ENCODE measurements at regions not wholly inside any gene's neighbourhood (a gene's known extent, or its start where the extent isn't known, plus 50 kb on each side); places are given as distances from the start of the nearest gene placed in this dataset.

DNA sequence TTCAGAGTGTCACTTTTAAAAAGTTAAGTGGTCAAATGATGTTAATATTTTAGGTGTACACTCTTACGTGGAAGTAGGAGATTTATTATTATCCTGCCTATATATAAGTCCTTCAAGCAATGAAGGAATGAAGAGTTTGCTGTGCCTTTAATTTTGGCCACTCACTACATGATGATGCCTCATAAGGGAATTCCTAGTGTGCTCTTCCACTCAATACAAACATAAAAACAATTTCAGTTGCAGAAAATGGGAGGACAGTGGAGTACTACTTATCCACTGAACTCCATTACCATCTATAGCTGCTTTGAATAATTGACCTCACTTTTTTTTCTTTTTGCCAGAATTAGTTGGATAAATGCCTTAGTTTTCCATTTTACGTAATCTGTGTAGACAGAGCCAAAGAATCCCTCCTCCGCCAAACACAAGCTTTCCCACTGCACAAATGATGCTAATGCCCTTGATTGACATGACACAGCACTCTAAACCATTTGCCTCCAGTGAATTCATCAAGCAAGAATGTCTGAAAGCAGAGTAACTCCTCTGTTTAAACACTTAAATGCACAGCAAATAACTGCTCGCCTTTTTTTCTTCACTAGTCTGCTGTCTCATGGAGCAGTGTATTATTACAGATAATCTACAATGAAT is 751.1 kb upstream of the FANCL start:
- TF ChIP-seq ARNTL (CRISPR knock-in tag; IDR thresholded peaks at IDR 0.05; ENCODE audit: borderline replicate concordance, low read depth) (no peak), ISL1 (CRISPR knock-in tag; IDR thresholded peaks at IDR 0.05) (peak; percentile 97), ZFP30 (CRISPR knock-in tag; IDR thresholded peaks at IDR 0.05) (no peak), ZFP3 (CRISPR knock-in tag; IDR thresholded peaks at IDR 0.05) (peak; percentile 24; the same call in 1 of the 2 replicates), SNAI2 (CRISPR knock-in tag; IDR thresholded peaks at IDR 0.05) (peak; percentile 8; the same call in 1 of the 2 replicates), GLIS3 (CRISPR knock-in tag; IDR thresholded peaks at IDR 0.05) (no peak), ZNF70 (CRISPR knock-in tag; IDR thresholded peaks at IDR 0.05) (no peak)
- TF ChIP-seq, protein P1, sequence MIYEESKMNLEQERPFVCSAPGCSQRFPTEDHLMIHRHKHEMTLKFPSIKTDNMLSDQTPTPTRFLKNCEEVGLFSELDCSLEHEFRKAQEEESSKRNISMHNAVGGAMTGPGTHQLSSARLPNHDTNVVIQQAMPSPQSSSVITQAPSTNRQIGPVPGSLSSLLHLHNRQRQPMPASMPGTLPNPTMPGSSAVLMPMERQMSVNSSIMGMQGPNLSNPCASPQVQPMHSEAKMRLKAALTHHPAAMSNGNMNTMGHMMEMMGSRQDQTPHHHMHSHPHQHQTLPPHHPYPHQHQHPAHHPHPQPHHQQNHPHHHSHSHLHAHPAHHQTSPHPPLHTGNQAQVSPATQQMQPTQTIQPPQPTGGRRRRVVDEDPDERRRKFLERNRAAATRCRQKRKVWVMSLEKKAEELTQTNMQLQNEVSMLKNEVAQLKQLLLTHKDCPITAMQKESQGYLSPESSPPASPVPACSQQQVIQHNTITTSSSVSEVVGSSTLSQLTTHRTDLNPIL (CRISPR knock-in tag; IDR thresholded peaks at IDR 0.05; ENCODE audit: low read depth), result peak; percentile 87
- TF ChIP-seq, protein P2, sequence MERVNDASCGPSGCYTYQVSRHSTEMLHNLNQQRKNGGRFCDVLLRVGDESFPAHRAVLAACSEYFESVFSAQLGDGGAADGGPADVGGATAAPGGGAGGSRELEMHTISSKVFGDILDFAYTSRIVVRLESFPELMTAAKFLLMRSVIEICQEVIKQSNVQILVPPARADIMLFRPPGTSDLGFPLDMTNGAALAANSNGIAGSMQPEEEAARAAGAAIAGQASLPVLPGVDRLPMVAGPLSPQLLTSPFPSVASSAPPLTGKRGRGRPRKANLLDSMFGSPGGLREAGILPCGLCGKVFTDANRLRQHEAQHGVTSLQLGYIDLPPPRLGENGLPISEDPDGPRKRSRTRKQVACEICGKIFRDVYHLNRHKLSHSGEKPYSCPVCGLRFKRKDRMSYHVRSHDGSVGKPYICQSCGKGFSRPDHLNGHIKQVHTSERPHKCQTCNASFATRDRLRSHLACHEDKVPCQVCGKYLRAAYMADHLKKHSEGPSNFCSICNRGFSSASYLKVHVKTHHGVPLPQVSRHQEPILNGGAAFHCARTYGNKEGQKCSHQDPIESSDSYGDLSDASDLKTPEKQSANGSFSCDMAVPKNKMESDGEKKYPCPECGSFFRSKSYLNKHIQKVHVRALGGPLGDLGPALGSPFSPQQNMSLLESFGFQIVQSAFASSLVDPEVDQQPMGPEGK (CRISPR knock-in tag; IDR thresholded peaks at IDR 0.05; ENCODE audit: borderline replicate concordance), result no peak
